ENCODE measurements at regions not wholly inside any gene's neighbourhood (a gene's known extent, or its start where the extent isn't known, plus 50 kb on each side); places are given as distances from the start of the nearest gene placed in this dataset.

DNA sequence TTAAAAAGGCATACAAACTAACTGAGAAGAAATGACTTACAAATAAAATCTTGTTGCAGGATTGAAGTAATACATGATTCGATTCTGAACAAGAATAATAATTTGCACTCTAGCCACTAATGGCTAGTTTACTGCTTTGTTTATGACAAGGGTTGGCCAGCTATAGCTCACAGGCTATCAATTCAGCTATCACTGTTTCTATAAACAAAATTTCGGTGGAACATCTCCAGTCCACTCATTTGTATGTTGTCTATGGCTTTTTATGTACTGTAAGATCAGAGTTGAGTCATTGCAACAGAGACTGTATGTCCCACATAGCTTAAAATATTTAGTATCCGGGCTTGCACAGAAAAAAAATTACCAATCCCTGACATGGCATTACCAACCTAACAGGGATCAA is 543.7 kb upstream of the CNTNAP5 start:
- Mint-ChIP-seq H3K27me3 (ENCODE audit: low read depth, poor library complexity) (no peaks in the 10 kb centered on the region), H3K9me3 (no peaks in the 10 kb centered on the region), H3K27ac (no peak overlapping the region), H3K4me3 (no peak overlapping the region), H3K36me3 (ENCODE audit: low read depth) (no peaks in the 10 kb centered on the region), H3K4me1 (no peaks in the 10 kb centered on the region)
- no peak for TF ChIP-seq CTCF (IDR thresholded peaks at IDR 0.05)
- no peak for DNase-seq

- Mint-ChIP-seq H3K36me3 (ENCODE audit: low read depth) (no peaks in the 10 kb centered on the region), H3K4me3 (no peak overlapping the region), H3K27me3 (ENCODE audit: low read depth, poor library complexity) (no peaks in the 10 kb centered on the region), H3K27ac (no peak overlapping the region), H3K4me1 (no peaks in the 10 kb centered on the region), H3K9me3 (no peaks in the 10 kb centered on the region)
- DNase-seq = no peak
- TF ChIP-seq CTCF (IDR thresholded peaks at IDR 0.05) = no peak
These were observed 540.0 kb upstream of the CNTNAP5 start for GRCh38 chr2:123485056-123485455.

GRCh38 chr2:123493687-123494086 is 531.4 kb upstream of the CNTNAP5 start:
- Mint-ChIP-seq H3K4me3 (no peak overlapping the region), H3K4me1 (no peaks in the 10 kb centered on the region), H3K27ac (no peak overlapping the region), H3K27me3 (ENCODE audit: low read depth, poor library complexity) (peaks cover 2% of the 10 kb centered on the region), H3K9me3 (no peaks in the 10 kb centered on the region), H3K36me3 (ENCODE audit: low read depth) (no peaks in the 10 kb centered on the region)
- TF ChIP-seq CTCF (IDR thresholded peaks at IDR 0.05) = no peak
- no peak for DNase-seq

- DNase-seq = no peak
- no peak for TF ChIP-seq CTCF (IDR thresholded peaks at IDR 0.05)
- Mint-ChIP-seq H3K36me3 (ENCODE audit: low read depth) (no peaks in the 10 kb centered on the region), H3K27ac (no peak overlapping the region), H3K4me1 (no peaks in the 10 kb centered on the region), H3K27me3 (ENCODE audit: low read depth, poor library complexity) (peaks cover 3% of the 10 kb centered on the region), H3K4me3 (no peak overlapping the region), H3K9me3 (no peaks in the 10 kb centered on the region)
These were observed 529.8 kb upstream of the CNTNAP5 start for GRCh38 chr2:123495241-123495640.

- H3K9me3 Mint-ChIP-seq = no peaks in the 10 kb centered on the region
These were observed 524.7 kb upstream of the CNTNAP5 start for GRCh38 chr2:123500346-123500745.

More at GRCh38 chr2:123500346-123500745, 524.7 kb upstream of the CNTNAP5 start:
- Mint-ChIP-seq H3K4me1 (no peaks in the 10 kb centered on the region), H3K36me3 (ENCODE audit: low read depth) (no peaks in the 10 kb centered on the region), H3K4me3 (no peak overlapping the region), H3K27ac (no peak overlapping the region), H3K27me3 (ENCODE audit: low read depth, poor library complexity) (peaks cover 3% of the 10 kb centered on the region)
- no peak for TF ChIP-seq CTCF (IDR thresholded peaks at IDR 0.05)
- no peak for DNase-seq

Measured in nephron progenitor cell (in vitro differentiated cells).